ENCODE measurements at regions not wholly inside any gene's neighbourhood (a gene's known extent, or its start where the extent isn't known, plus 50 kb on each side); places are given as distances from the start of the nearest gene placed in this dataset.
A peak's percentile ranks its signal among the peaks of the same experiment; 100 is the strongest.

DNA sequence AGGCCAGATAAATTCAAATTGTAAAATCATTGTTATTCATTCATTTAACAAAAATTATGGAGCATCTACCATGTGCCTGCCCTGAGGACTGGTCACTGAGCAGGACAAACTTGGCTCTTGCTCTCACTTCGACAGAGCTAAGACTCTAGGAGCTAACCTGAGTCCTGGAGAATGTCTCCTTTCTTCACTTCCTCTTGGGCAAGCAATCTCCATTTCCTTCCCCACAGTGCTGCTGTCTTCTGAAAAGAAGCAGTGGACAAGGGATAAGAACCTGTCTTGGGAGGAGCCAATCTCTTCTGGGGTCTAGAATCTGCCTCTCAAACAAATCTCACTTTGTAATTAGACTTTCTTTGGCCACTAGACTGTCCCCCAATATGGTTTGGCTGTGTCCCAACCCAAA, 76.2 kb upstream of the PLXNA4 start:
- H3K4me1 Mint-ChIP-seq (ENCODE audit: unreplicated experiment), result peaks cover 23% of the 10 kb centered on the region
- peaks cover 3% of the 10 kb centered on the region for H3K9me3 Mint-ChIP-seq (ENCODE audit: unreplicated experiment)
- no peak for DNase-seq (ENCODE audit: extremely low spot score, unreplicated experiment)
- H3K27ac Mint-ChIP-seq (ENCODE audit: unreplicated experiment), result no peak overlapping the region
- H3K36me3 Mint-ChIP-seq (ENCODE audit: unreplicated experiment), result no peaks in the 10 kb centered on the region
- H3K4me3 Mint-ChIP-seq (ENCODE audit: unreplicated experiment), result no peak overlapping the region
- H3K27me3 Mint-ChIP-seq (ENCODE audit: unreplicated experiment), result no peaks in the 10 kb centered on the region
- TF ChIP-seq, protein P1, sequence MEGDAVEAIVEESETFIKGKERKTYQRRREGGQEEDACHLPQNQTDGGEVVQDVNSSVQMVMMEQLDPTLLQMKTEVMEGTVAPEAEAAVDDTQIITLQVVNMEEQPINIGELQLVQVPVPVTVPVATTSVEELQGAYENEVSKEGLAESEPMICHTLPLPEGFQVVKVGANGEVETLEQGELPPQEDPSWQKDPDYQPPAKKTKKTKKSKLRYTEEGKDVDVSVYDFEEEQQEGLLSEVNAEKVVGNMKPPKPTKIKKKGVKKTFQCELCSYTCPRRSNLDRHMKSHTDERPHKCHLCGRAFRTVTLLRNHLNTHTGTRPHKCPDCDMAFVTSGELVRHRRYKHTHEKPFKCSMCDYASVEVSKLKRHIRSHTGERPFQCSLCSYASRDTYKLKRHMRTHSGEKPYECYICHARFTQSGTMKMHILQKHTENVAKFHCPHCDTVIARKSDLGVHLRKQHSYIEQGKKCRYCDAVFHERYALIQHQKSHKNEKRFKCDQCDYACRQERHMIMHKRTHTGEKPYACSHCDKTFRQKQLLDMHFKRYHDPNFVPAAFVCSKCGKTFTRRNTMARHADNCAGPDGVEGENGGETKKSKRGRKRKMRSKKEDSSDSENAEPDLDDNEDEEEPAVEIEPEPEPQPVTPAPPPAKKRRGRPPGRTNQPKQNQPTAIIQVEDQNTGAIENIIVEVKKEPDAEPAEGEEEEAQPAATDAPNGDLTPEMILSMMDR (IDR thresholded peaks at IDR 0.05), result no peak

DNA sequence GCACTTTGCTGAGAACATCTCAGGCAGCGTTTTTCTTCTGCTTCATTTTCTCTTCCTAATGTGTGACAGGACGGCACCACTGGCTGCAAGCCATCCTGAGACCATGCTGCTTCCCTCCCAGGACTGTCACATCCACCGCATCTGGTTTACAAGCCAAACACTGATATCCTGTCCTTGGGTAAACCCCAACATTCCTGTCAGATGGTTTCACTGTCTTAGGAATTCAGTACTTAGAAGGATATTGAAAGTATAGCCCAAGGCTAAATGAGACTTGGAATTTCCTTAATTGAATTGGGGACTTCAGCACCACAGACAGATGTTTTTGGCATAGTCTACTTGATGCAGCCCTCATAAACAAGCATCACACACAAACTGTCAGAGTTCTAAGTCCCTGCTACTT, 74.2 kb upstream of the PLXNA4 start:
- Mint-ChIP-seq H3K9me3 (ENCODE audit: unreplicated experiment) (peaks cover 3% of the 10 kb centered on the region), H3K27ac (ENCODE audit: unreplicated experiment) (peak overlapping the region; percentile 20), H3K4me3 (ENCODE audit: unreplicated experiment) (no peak overlapping the region), H3K4me1 (ENCODE audit: unreplicated experiment) (peaks cover 23% of the 10 kb centered on the region), H3K27me3 (ENCODE audit: unreplicated experiment) (no peaks in the 10 kb centered on the region), H3K36me3 (ENCODE audit: unreplicated experiment) (no peaks in the 10 kb centered on the region)
- TF ChIP-seq, protein P1 (IDR thresholded peaks at IDR 0.05), result no peak
- DNase-seq (ENCODE audit: extremely low spot score, unreplicated experiment), result no peak

DNA sequence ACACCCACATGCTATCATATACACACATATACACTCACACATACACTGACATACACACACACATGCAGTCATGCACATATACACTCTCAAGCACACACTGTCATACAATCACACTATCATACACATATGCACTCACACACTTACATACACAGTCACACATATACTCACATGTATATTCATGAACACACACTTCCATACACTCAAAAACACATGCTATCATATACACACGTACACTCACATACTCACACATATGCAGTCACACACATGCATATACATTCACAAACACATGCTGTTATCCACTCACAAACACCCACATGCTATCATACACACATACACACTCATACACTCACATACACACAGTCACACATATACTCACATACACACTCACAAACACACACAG, 71.0 kb upstream of the PLXNA4 start:
- Mint-ChIP-seq H3K27ac (ENCODE audit: unreplicated experiment) (no peak overlapping the region), H3K4me1 (ENCODE audit: unreplicated experiment) (peaks cover 16% of the 10 kb centered on the region), H3K27me3 (ENCODE audit: unreplicated experiment) (no peaks in the 10 kb centered on the region), H3K4me3 (ENCODE audit: unreplicated experiment) (no peak overlapping the region), H3K9me3 (ENCODE audit: unreplicated experiment) (peaks cover 3% of the 10 kb centered on the region), H3K36me3 (ENCODE audit: unreplicated experiment) (no peaks in the 10 kb centered on the region)
- DNase-seq (ENCODE audit: extremely low spot score, unreplicated experiment), result no peak
- TF ChIP-seq, protein P1 (IDR thresholded peaks at IDR 0.05), result no peak

DNA sequence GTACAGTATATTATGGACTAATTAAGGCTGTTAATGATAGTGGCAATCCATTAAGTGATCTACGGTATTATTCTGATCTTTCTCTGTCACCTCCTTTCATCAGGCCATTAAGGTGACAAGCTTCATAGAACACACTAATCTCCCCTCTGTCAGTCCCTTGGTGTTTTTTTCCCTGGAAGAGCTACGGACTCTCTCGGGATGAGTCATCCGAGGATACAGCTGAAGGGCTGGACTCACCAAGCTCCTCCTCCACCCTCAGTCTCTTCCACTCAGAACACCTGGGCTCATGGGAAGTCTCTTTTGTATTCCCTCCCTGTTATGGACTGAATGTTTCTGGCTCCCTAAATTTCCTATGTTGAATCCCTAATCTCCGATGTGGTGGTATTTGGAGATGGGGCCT, 69.8 kb upstream of the PLXNA4 start:
- Mint-ChIP-seq H3K9me3 (ENCODE audit: unreplicated experiment) (peaks cover under 1% of the 10 kb centered on the region), H3K27ac (ENCODE audit: unreplicated experiment) (no peak overlapping the region), H3K4me3 (ENCODE audit: unreplicated experiment) (no peak overlapping the region), H3K36me3 (ENCODE audit: unreplicated experiment) (no peaks in the 10 kb centered on the region), H3K4me1 (ENCODE audit: unreplicated experiment) (peaks cover 16% of the 10 kb centered on the region), H3K27me3 (ENCODE audit: unreplicated experiment) (no peaks in the 10 kb centered on the region)
- TF ChIP-seq, protein P1 (IDR thresholded peaks at IDR 0.05), result no peak
- no peak for DNase-seq (ENCODE audit: extremely low spot score, unreplicated experiment)

DNA sequence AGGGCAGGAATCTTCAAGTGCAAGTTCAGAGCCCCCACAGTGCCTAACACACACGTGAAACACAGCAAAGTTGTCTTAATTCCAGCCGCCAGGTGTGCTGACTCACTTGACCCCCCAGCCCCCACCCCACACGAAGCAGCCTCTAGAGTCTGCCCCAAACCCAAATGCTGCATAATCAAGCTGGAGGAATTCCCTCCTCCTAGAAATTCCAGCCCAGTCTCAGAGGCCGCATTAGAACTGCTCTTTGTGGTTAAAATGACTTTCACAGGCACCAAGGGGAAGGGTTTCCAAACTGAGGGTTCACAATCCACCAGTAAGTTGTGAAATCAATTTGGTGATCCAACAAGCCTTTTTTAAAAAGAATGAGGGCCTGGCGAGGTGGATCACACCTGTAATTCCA, 67.0 kb upstream of the PLXNA4 start:
- no peak for DNase-seq (ENCODE audit: extremely low spot score, unreplicated experiment)
- Mint-ChIP-seq H3K27ac (ENCODE audit: unreplicated experiment) (no peak overlapping the region), H3K4me3 (ENCODE audit: unreplicated experiment) (no peak overlapping the region), H3K27me3 (ENCODE audit: unreplicated experiment) (no peaks in the 10 kb centered on the region), H3K9me3 (ENCODE audit: unreplicated experiment) (no peaks in the 10 kb centered on the region), H3K4me1 (ENCODE audit: unreplicated experiment) (no peaks in the 10 kb centered on the region), H3K36me3 (ENCODE audit: unreplicated experiment) (no peaks in the 10 kb centered on the region)
- TF ChIP-seq, protein P1 (IDR thresholded peaks at IDR 0.05), result no peak
